Calu3 (cell line): ENCODE measurements at regions not wholly inside any gene's neighbourhood (a gene's known extent, or its start where the extent isn't known, plus 50 kb on each side); places are given as distances from the start of the nearest gene placed in this dataset.

Experiments
- BruUV-seq: library from RNA; stranded (reverse); fragments of 400-500 nt; replicated peaks from 2 replicates; lab custom pipeline; 2021; lab: Mats Ljungman, UMichigan
- CTCF ChIA-PET: fragments of 300-600 bp; sonication (Branson Sonifier 250); formaldehyde crosslinking; loops from one replicate; lab custom pipeline; 2022; ENCODE audit warnings: antibody characterized with exemption; lab: Charles Lee
- DNase-seq: peaks from one replicate; pipeline ENCODE4 v3.0.0; 2022
- H3K27ac Mint-ChIP-seq: one replicate; pipeline ENCODE4 v1.8.0; 2022; ENCODE audit warnings: mixed read lengths; ENCODE audit not compliant: unreplicated experiment
- H3K27me3 Mint-ChIP-seq: one replicate; pipeline ENCODE4 v1.8.0; 2022; ENCODE audit warnings: mixed read lengths; ENCODE audit not compliant: unreplicated experiment
- H3K36me3 Mint-ChIP-seq: one replicate; pipeline ENCODE4 v1.8.0; 2022; ENCODE audit warnings: mild to moderate bottlenecking, moderate library complexity, mixed read lengths; ENCODE audit not compliant: insufficient read depth, unreplicated experiment
- H3K4me1 Mint-ChIP-seq: one replicate; pipeline ENCODE4 v1.8.0; 2022; ENCODE audit warnings: mild to moderate bottlenecking, low read depth, mixed read lengths; ENCODE audit not compliant: unreplicated experiment
- H3K4me3 Mint-ChIP-seq: one replicate; pipeline ENCODE4 v1.8.0; 2022; ENCODE audit warnings: mild to moderate bottlenecking, low read depth, moderate library complexity, mixed read lengths; ENCODE audit not compliant: unreplicated experiment
- H3K9me3 Mint-ChIP-seq: one replicate; pipeline ENCODE4 v1.8.0; 2022; ENCODE audit warnings: low read depth, mixed read lengths; ENCODE audit not compliant: unreplicated experiment
- intact Hi-C: fragments of 100-400 bp; cut with micrococcal nuclease; formaldehyde crosslinking; loops from one replicate; pipeline ENCODE4 v1.10.0; 2022; ENCODE audit not compliant: unreplicated experiment
- TF ChIP-seq, protein P1 (sequence below): fragments of 200-600 bp; IDR thresholded peaks from one replicate; pipeline ENCODE4 v1.8.0; 2022; ENCODE audit warnings: antibody characterized with exemption; ENCODE audit not compliant: unreplicated experiment

DNA sequence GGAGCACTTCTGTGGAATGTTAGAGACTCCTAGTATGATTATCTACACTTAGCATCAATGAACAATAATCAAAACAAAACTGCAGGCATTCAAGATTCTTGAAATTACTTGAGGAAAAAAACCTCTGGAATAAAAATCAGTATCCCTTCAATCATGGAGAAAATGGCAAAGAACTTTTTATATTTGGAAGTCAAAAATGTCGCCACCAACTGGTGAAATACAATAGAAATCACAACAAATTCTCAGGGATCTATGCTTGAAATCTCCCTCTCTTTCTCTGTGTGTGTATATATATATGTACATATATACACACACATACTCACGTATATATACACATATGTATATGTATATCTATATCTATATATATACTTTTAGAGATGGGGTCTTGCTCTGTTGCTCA lies 378.9 kb upstream of the ALCAM start:
- Mint-ChIP-seq H3K4me3 (no peak overlapping the region), H3K27ac (no peak overlapping the region), H3K4me1 (no peaks in the 10 kb centered on the region), H3K27me3 (no peaks in the 10 kb centered on the region), H3K9me3 (peaks cover 2% of the 10 kb centered on the region), H3K36me3 (no peaks in the 10 kb centered on the region)
- no peak for DNase-seq
- CTCF ChIA-PET: interaction anchor here (0.7 kb wide), 1 partner anchor 384 kb away, joined by 3 read pairs; no protein-coding TSS in a partner anchor
- BruUV-seq: no TSS peak
- intact Hi-C loops: no loop called here
- TF ChIP-seq, protein P1, sequence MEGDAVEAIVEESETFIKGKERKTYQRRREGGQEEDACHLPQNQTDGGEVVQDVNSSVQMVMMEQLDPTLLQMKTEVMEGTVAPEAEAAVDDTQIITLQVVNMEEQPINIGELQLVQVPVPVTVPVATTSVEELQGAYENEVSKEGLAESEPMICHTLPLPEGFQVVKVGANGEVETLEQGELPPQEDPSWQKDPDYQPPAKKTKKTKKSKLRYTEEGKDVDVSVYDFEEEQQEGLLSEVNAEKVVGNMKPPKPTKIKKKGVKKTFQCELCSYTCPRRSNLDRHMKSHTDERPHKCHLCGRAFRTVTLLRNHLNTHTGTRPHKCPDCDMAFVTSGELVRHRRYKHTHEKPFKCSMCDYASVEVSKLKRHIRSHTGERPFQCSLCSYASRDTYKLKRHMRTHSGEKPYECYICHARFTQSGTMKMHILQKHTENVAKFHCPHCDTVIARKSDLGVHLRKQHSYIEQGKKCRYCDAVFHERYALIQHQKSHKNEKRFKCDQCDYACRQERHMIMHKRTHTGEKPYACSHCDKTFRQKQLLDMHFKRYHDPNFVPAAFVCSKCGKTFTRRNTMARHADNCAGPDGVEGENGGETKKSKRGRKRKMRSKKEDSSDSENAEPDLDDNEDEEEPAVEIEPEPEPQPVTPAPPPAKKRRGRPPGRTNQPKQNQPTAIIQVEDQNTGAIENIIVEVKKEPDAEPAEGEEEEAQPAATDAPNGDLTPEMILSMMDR: no peak

DNA sequence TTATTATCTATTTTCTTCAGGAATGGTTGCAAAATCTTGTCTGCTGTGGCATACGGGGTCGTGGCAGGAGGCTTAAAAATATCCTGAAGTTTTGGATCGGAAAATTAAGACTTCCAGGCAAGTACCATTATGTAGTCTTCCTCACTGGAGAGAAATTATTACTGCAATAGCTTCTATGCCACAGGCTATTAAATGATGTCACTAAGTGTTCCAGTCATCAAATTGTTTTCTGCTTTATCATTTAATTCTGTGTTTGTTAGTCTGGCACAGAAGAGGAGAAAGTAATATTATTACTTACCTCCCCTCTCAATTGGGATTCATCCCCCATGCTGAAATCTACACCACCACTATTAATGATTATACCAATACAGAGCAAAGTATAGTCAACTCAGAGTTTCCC lies 378.2 kb upstream of the ALCAM start:
- Mint-ChIP-seq H3K9me3 (peaks cover 2% of the 10 kb centered on the region), H3K4me3 (no peak overlapping the region), H3K36me3 (no peaks in the 10 kb centered on the region), H3K27ac (no peak overlapping the region), H3K4me1 (no peaks in the 10 kb centered on the region), H3K27me3 (no peaks in the 10 kb centered on the region)
- BruUV-seq: no TSS peak
- CTCF ChIA-PET: no interaction called here
- intact Hi-C loops: no loop called here
- TF ChIP-seq, protein P1: no peak
- DNase-seq: no peak

DNA sequence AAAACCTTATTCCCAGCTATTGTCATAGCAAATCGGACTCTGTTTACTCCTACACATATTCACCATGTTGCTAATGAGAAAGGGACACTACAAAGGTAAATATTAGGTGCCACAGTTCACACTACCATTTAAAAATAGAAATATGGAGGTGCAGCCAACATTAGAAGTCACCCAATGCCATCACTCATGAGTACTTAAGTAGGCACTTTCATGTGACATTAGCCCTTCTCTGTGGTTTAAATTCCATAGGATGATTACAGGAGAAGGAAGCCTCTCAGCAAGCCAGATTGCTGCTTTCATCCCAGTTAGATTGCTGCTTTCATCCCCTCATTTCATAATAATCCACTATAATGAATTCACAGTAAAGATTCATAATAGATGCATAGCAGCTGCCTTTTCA lies 376.8 kb upstream of the ALCAM start:
- Mint-ChIP-seq H3K9me3 (no peaks in the 10 kb centered on the region), H3K4me3 (no peak overlapping the region), H3K27ac (no peak overlapping the region), H3K36me3 (no peaks in the 10 kb centered on the region), H3K27me3 (no peaks in the 10 kb centered on the region), H3K4me1 (no peaks in the 10 kb centered on the region)
- CTCF ChIA-PET: no interaction called here
- TF ChIP-seq, protein P1: no peak
- no TSS peak for BruUV-seq
- DNase-seq: no peak
- intact Hi-C loops: no loop called here

DNA sequence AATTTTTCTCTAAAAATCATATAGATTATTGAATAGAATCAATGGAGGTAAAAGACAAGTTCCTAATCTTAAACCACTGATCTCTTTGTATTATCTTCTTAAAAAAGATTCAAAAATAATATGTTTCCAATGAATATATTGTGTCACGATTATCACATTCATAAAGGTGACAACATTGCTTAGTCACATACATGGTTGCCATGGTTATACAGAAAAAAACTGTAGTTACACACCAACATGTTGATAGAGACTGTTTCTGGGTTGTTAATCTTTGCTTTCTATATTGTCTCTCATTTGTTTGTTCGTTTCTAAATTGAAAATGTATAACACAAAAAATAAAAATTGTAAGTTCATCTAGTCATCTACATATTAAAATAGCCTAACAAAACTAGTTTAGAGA lies 376.0 kb upstream of the ALCAM start:
- Mint-ChIP-seq H3K27ac (no peak overlapping the region), H3K27me3 (no peaks in the 10 kb centered on the region), H3K36me3 (no peaks in the 10 kb centered on the region), H3K9me3 (no peaks in the 10 kb centered on the region), H3K4me3 (no peak overlapping the region), H3K4me1 (no peaks in the 10 kb centered on the region)
- intact Hi-C loops: no loop called here
- DNase-seq: no peak
- CTCF ChIA-PET: no interaction called here
- BruUV-seq: no TSS peak
- TF ChIP-seq, protein P1: no peak
